IMR-90 (cell line): ENCODE measurements at regions not wholly inside any gene's neighbourhood (a gene's known extent, or its start where the extent isn't known, plus 50 kb on each side); places are given as distances from the start of the nearest gene placed in this dataset.

Experiments
- ATAC-seq: fragments of 200-7000 bp; cut with Tn5 transposase; 2 replicates; pipeline ENCODE4 v1.9.1; 2020; ENCODE audit warnings: low read depth, mild to moderate bottlenecking, moderate library complexity
- BruUV-seq: library from RNA; stranded (reverse); fragments of 400-500 nt; replicated peaks from 2 replicates; lab custom pipeline; 2021; lab: Mats Ljungman, UMichigan
- CTCF ChIA-PET: fragments of 300-600 bp; formaldehyde crosslinking; extraction: SDS; loops from one replicate; lab custom pipeline; 2021; ENCODE audit warnings: antibody characterized with exemption; lab: Yijun Ruan, JAX
- POLR2A ChIA-PET: fragments of 300-600 bp; sonication (Branson Sonifier 250); formaldehyde crosslinking; loops from one replicate; lab custom pipeline; 2022; ENCODE audit warnings: antibody characterized with exemption; ENCODE audit not compliant: unreplicated experiment; lab: Charles Lee
- DNase-seq: peaks from one replicate; pipeline ENCODE4 v3.0.0; 2013
- H2AFZ ChIP-seq: replicated peaks from 2 replicates; pipeline ENCODE3; 2013; ENCODE audit warnings: low read length, mild to moderate bottlenecking; ENCODE audit not compliant: poor library complexity
- H2AK5ac ChIP-seq: 2 replicates; pipeline ENCODE4 v1.6.1; 2013; ENCODE audit warnings: low read depth, low read length, inconsistent platforms
- H2AK9ac ChIP-seq: replicated peaks from 2 replicates; pipeline ENCODE3; 2013; ENCODE audit warnings: mild to moderate bottlenecking, low read depth, low read length, moderate library complexity; ENCODE audit not compliant: poor library complexity
- H2BK120ac ChIP-seq: 2 replicates; pipeline ENCODE4 v1.6.1; 2013; ENCODE audit warnings: low read depth, low read length, inconsistent platforms
- H2BK15ac ChIP-seq: 3 replicates; pipeline ENCODE4 v1.6.1; 2013; ENCODE audit warnings: low read depth, low read length, inconsistent platforms
- H2BK20ac ChIP-seq: 2 replicates; pipeline ENCODE4 v1.6.1; 2013; ENCODE audit warnings: low read depth, mild to moderate bottlenecking, inconsistent platforms, low read length, moderate library complexity
- H2BK5ac ChIP-seq: 2 replicates; pipeline ENCODE4 v1.6.1; 2013; ENCODE audit warnings: mild to moderate bottlenecking, low read depth, low read length, inconsistent platforms; ENCODE audit not compliant: poor library complexity, severe bottlenecking
- H3K14ac ChIP-seq: replicated peaks from 2 replicates; pipeline ENCODE4 v1.6.1; 2013; ENCODE audit warnings: low read depth, low read length, inconsistent platforms
- H3K18ac ChIP-seq: 2 replicates; pipeline ENCODE4 v1.6.1; 2013; ENCODE audit warnings: low read depth, low read length, control low read depth
- H3K23ac ChIP-seq: 2 replicates; pipeline ENCODE4 v1.6.1; 2013; ENCODE audit warnings: low read depth, low read length, inconsistent platforms
- H3K27ac ChIP-seq: 2 replicates; pipeline ENCODE4 v1.5.1; 2013; ENCODE audit warnings: mild to moderate bottlenecking, control low read depth, low read length; ENCODE audit not compliant: insufficient read depth
- H3K27me3 ChIP-seq: 2 replicates; pipeline ENCODE4 v1.6.1; 2013; ENCODE audit warnings: low read length; ENCODE audit not compliant: control insufficient read depth, insufficient read depth
- H3K36me3 ChIP-seq: 2 replicates; pipeline ENCODE4 v1.6.1; 2013; ENCODE audit warnings: low read length, mixed read lengths; ENCODE audit not compliant: control insufficient read depth, insufficient read depth
- H3K4ac ChIP-seq: 2 replicates; pipeline ENCODE4 v1.6.1; 2013; ENCODE audit warnings: low read depth, low read length, inconsistent platforms
- H3K4me1 ChIP-seq: 2 replicates; pipeline ENCODE4 v1.6.1; 2013; ENCODE audit warnings: low read length, mixed read lengths; ENCODE audit not compliant: control insufficient read depth, insufficient read depth
- H3K4me2 ChIP-seq: 2 replicates; pipeline ENCODE4 v1.6.1; 2013; ENCODE audit warnings: low read depth, mild to moderate bottlenecking, control low read depth, low read length, moderate library complexity
- H3K4me3 ChIP-seq: 2 replicates; pipeline ENCODE4 v1.5.1; 2013; ENCODE audit warnings: low read depth, mild to moderate bottlenecking, control low read depth, low read length, moderate library complexity; ENCODE audit not compliant: insufficient read depth
- H3K56ac ChIP-seq: 2 replicates; pipeline ENCODE4 v1.6.1; 2013; ENCODE audit warnings: low read length, inconsistent platforms; ENCODE audit not compliant: insufficient read depth; ENCODE audit errors: extremely low read depth
- H3K79me1 ChIP-seq, 2 experiments: 2 replicates each; pipeline ENCODE4 v1.6.1; 2013; ENCODE audit warnings: low read length in 2 of 2, inconsistent platforms in 1 of 2, low read depth in 1 of 2
- H3K9ac ChIP-seq: 2 replicates; pipeline ENCODE4 v1.6.1; 2013; ENCODE audit warnings: low read depth, low read length, control low read depth
- H3K9me1 ChIP-seq: 2 replicates; pipeline ENCODE4 v1.6.1; 2013; ENCODE audit warnings: low read length, inconsistent platforms; ENCODE audit not compliant: insufficient read depth
- H3K9me3 ChIP-seq: 2 replicates; pipeline ENCODE4 v1.6.1; 2013; ENCODE audit warnings: low read length; ENCODE audit not compliant: control insufficient read depth, insufficient read depth
- H4K20me1 ChIP-seq: 2 replicates; pipeline ENCODE4 v1.6.1; 2013; ENCODE audit warnings: low read length, inconsistent platforms; ENCODE audit not compliant: insufficient read depth
- H4K5ac ChIP-seq: 2 replicates; pipeline ENCODE4 v1.6.1; 2013; ENCODE audit warnings: mild to moderate bottlenecking, low read depth, low read length, control low read depth
- H4K8ac ChIP-seq, 2 experiments: 2 replicates each; pipeline ENCODE4 v1.6.1; 2013; ENCODE audit warnings: low read depth in 2 of 2, low read length in 2 of 2, control low read depth in 1 of 2, inconsistent platforms in 1 of 2
- H4K91ac ChIP-seq: 2 replicates; pipeline ENCODE4 v1.6.1; 2013; ENCODE audit warnings: low read depth, low read length, inconsistent platforms; ENCODE audit not compliant: insufficient read depth
- CEBPB ChIP-seq: IDR thresholded peaks from 2 replicates; pipeline ENCODE4 v1.6.1; 2012; ENCODE audit warnings: low read depth, low read length, improper control_type of control experiment
- CHD1 ChIP-seq: IDR thresholded peaks from 2 replicates; pipeline ENCODE4 v1.6.1; 2012; ENCODE audit warnings: low read depth, low read length, improper control_type of control experiment
- FOS ChIP-seq: fragments of 150-350 bp; IDR thresholded peaks from 2 replicates; pipeline ENCODE4 v1.6.1; 2016; ENCODE audit warnings: low read depth, low read length
- MAZ ChIP-seq: IDR thresholded peaks from 2 replicates; pipeline ENCODE4 v1.6.1; 2012; ENCODE audit warnings: low read depth, mild to moderate bottlenecking, low read length, improper control_type of control experiment, moderate library complexity, borderline replicate concordance
- RAD21 ChIP-seq: IDR thresholded peaks from 2 replicates; pipeline ENCODE4 v1.6.1; 2012; ENCODE audit warnings: low read length, improper control_type of control experiment
- RCOR1 ChIP-seq: IDR thresholded peaks from 2 replicates; pipeline ENCODE4 v1.6.1; 2012; ENCODE audit warnings: mild to moderate bottlenecking, low read length, improper control_type of control experiment; ENCODE audit not compliant: insufficient replicate concordance
- RFX5 ChIP-seq: IDR thresholded peaks from 2 replicates; pipeline ENCODE4 v1.8.0; 2012; ENCODE audit warnings: low read depth, mild to moderate bottlenecking, low read length, moderate library complexity
- WGBS, 2 experiments: methylation state at CpG; one replicate each; pipeline versions ENCODE4 v1.1.5 to v1.1.7; 2013; ENCODE audit warnings: missing lambda C conversion rate in 2 of 2; ENCODE audit not compliant: insufficient read length in 1 of 2; ENCODE audit errors: extremely low coverage in 2 of 2; 5-methylcytosine and 5-hydroxymethylcytosine counted together
- dilution Hi-C: fragments of 300-500 bp; cut with HindIII; formaldehyde crosslinking; loops from one replicate; pipeline ENCODE4 v1.14.3; 2018; ENCODE audit warnings: low sequenced_read_pairs; ENCODE audit not compliant: unreplicated experiment
- in situ Hi-C: fragments of 300-500 bp; cut with MboI; formaldehyde crosslinking; loops from 3 replicates; pipeline ENCODE4 v1.14.3; 2019; ENCODE audit warnings: low sequenced_read_pairs, inconsistent platforms, mixed read lengths
- intact Hi-C: fragments of 100-400 bp; cut with micrococcal nuclease; formaldehyde crosslinking; loops from 2 replicates; pipeline ENCODE4 v1.10.0; 2022
- TF ChIP-seq, protein P1 (sequence below): fragments of 150-350 bp; IDR thresholded peaks from 2 replicates; pipeline ENCODE4 v1.6.1; 2017; ENCODE audit warnings: mild to moderate bottlenecking, antibody characterized with exemption, low read length, low read depth

- Histone ChIP-seq H3K4me3 (no peak overlapping the region), H3K9me3 (no peaks in the 10 kb centered on the region), H4K5ac (no peak overlapping the region), H2BK5ac (peak overlapping the region; percentile 95), H3K56ac (no peak overlapping the region), H2AK9ac (no peak overlapping the region), H2AFZ (no peak overlapping the region), H2AK5ac (no peak overlapping the region), H3K9ac (no peak overlapping the region), H3K4me2 (no peak overlapping the region), H4K91ac (no peak overlapping the region), H4K20me1 (peaks cover 5% of the 10 kb centered on the region; the same call in 1 of the 2 replicates), H3K14ac (no peak overlapping the region), H3K27ac (no peak overlapping the region), H3K18ac (no peak overlapping the region), H3K23ac (no peak overlapping the region), H2BK120ac (no peak overlapping the region; the same call in 1 of the 2 replicates), H3K36me3 (no peaks in the 10 kb centered on the region), H3K79me1 (peaks cover 9 to 54% of the 10 kb centered on the region in 2 experiments), H2BK20ac (no peak overlapping the region), H2BK15ac (no peak overlapping the region), H3K27me3 (no peaks in the 10 kb centered on the region), H3K4me1 (peaks cover 9% of the 10 kb centered on the region), H3K9me1 (peaks cover 13% of the 10 kb centered on the region), H4K8ac (no peak overlapping the region), H3K4ac (no peak overlapping the region)
- DNase-seq: peak; percentile 21
- intact Hi-C loops: no loop called here
- no peak for TF ChIP-seq RAD21
- no peak for TF ChIP-seq CEBPB
- TF ChIP-seq RFX5: no peak
- TF ChIP-seq MAZ: no peak
- no peak for TF ChIP-seq RCOR1
- no peak for TF ChIP-seq CHD1
- no peak for TF ChIP-seq FOS
- TF ChIP-seq, protein P1, sequence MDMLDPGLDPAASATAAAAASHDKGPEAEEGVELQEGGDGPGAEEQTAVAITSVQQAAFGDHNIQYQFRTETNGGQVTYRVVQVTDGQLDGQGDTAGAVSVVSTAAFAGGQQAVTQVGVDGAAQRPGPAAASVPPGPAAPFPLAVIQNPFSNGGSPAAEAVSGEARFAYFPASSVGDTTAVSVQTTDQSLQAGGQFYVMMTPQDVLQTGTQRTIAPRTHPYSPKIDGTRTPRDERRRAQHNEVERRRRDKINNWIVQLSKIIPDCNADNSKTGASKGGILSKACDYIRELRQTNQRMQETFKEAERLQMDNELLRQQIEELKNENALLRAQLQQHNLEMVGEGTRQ: no peak
- no peak for ATAC-seq
- POLR2A ChIA-PET: no interaction called here
- dilution Hi-C loops: no loop called here
- CTCF ChIA-PET: no interaction called here
- no CpG with 5 or more reads among the region's 1 CpG for WGBS, 2 experiments
- BruUV-seq: no TSS peak
- in situ Hi-C loops: no loop called here
Measured at GRCh38 chr6:144416773-144417172, 131.6 kb downstream of the UTRN start.
